NB4 (cell line): ENCODE measurements at regions not wholly inside any gene's neighbourhood (a gene's known extent, or its start where the extent isn't known, plus 50 kb on each side); places are given as distances from the start of the nearest gene placed in this dataset.

Experiments
- POLR2A ChIP-seq: IDR thresholded peaks from 2 replicates; pipeline ENCODE4 v1.6.1; 2011; ENCODE audit warnings: mild to moderate bottlenecking; ENCODE audit not compliant: insufficient read length; ENCODE audit errors: extremely low read depth
- TF ChIP-seq, protein P1 (sequence below): IDR thresholded peaks from one replicate; pipeline ENCODE4 v1.5.1; 2012; ENCODE audit warnings: low read depth, low read length

DNA sequence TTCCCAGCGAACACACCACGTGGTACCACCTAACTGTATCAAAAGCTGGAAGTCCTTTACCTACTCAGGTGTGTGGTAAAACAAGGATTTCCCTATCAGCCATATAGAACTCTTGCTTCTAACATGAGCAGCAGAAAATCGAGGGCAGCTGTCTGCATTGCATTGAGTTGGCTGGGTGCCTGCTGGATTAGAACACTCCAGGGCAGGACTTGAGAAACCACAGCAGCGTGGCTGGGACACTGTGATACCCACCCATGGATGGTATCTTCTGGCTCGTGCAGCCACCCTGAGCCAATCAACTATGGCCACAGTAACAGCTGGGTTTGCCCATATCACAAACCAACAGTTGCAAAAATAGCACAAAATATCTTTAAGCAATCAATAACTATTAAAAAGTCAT is 188.3 kb downstream of the FBXO15 start:
- TF ChIP-seq, protein P1, sequence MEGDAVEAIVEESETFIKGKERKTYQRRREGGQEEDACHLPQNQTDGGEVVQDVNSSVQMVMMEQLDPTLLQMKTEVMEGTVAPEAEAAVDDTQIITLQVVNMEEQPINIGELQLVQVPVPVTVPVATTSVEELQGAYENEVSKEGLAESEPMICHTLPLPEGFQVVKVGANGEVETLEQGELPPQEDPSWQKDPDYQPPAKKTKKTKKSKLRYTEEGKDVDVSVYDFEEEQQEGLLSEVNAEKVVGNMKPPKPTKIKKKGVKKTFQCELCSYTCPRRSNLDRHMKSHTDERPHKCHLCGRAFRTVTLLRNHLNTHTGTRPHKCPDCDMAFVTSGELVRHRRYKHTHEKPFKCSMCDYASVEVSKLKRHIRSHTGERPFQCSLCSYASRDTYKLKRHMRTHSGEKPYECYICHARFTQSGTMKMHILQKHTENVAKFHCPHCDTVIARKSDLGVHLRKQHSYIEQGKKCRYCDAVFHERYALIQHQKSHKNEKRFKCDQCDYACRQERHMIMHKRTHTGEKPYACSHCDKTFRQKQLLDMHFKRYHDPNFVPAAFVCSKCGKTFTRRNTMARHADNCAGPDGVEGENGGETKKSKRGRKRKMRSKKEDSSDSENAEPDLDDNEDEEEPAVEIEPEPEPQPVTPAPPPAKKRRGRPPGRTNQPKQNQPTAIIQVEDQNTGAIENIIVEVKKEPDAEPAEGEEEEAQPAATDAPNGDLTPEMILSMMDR = no peak
- TF ChIP-seq POLR2A = no peak
